ENCODE measurements at regions not wholly inside any gene's neighbourhood (a gene's known extent, or its start where the extent isn't known, plus 50 kb on each side); places are given as distances from the start of the nearest gene placed in this dataset.
"Not testable (repeated sequence)": the region's sequence is repeated elsewhere in the genome, so short reads cannot be mapped to it uniquely, and the experiment has no call there.

DNA sequence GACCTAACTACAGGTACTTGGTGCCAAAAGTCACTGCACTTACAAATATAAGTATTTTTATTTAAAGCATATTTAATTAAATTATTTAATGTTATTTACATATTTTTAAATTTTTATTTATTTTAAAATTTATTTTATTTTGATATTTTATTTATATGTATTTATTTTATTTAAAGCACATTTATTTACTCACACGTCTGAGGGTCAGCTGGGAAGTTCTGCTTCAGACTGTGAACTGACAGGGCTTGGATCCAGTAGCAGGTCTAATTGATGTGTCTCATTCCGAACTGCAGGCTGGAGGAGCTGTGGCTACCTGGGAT is 392.5 kb downstream of the GBA3 start:
- Histone ChIP-seq H3K27ac (no peak overlapping the region), H3K4me3 (no peak overlapping the region), H3K9me3 (replicated peaks in 1 of 3) (no peaks in the 10 kb centered on the region), H3K27me3 (no peaks in the 10 kb centered on the region), H3K36me3 (replicated peaks in 1 of 2) (no peaks in the 10 kb centered on the region), H3K4me1 (replicated peaks in 1 of 2) (no peaks in the 10 kb centered on the region)
- DNase-seq = no peak
- no peak for TF ChIP-seq POLR2A (IDR thresholded peaks at IDR 0.05)
- TF ChIP-seq, protein P1, sequence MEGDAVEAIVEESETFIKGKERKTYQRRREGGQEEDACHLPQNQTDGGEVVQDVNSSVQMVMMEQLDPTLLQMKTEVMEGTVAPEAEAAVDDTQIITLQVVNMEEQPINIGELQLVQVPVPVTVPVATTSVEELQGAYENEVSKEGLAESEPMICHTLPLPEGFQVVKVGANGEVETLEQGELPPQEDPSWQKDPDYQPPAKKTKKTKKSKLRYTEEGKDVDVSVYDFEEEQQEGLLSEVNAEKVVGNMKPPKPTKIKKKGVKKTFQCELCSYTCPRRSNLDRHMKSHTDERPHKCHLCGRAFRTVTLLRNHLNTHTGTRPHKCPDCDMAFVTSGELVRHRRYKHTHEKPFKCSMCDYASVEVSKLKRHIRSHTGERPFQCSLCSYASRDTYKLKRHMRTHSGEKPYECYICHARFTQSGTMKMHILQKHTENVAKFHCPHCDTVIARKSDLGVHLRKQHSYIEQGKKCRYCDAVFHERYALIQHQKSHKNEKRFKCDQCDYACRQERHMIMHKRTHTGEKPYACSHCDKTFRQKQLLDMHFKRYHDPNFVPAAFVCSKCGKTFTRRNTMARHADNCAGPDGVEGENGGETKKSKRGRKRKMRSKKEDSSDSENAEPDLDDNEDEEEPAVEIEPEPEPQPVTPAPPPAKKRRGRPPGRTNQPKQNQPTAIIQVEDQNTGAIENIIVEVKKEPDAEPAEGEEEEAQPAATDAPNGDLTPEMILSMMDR (IDR thresholded peaks at IDR 0.05) = no peak
- 66 to 82% (median 67%) methylated on average over 2 of the region's 2 CpGs for WGBS, 4 donors
- intact Hi-C loops (cut with DNase I) = no loop called here

DNA sequence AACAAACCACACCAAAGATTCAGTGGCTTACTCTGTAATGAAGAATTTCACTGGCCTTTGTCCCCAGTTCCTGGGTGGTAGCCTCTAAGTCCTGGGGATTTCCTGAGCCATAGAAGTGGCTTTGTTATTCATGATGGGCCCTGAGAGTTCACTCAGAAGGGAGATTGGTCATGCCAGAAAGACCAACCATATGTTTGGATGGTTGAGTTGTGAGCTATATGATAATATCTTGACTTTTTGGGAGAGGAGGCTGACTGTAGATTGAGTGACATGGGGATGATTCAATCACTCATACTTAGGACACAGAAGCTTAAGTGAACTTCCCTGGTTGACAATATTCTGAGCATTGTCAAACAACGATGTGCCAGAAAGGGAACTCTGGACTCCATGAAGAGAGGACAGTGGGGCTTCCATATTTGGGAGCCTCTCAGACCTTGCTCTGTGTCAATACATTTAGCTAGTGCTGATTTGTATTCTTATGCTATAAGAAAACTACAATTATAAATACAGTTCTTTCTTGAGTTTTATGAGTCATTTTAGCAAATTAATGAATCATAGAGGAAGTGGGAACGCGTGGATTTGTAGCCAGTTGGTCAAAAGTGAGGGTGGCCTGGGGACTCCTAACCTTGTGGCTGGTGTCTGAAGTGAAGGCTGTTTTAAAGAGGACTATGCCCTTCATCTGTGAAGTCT is 392.0 kb downstream of the GBA3 start:
- no peak for DNase-seq
- Histone ChIP-seq H3K9me3 (replicated peaks in 1 of 3) (no peaks in the 10 kb centered on the region), H3K4me3 (no peak overlapping the region), H3K27me3 (no peaks in the 10 kb centered on the region), H3K36me3 (replicated peaks in 1 of 2) (no peaks in the 10 kb centered on the region), H3K27ac (no peak overlapping the region), H3K4me1 (replicated peaks in 1 of 2) (no peaks in the 10 kb centered on the region)
- TF ChIP-seq, protein P1 (IDR thresholded peaks at IDR 0.05) = no peak
- TF ChIP-seq POLR2A (IDR thresholded peaks at IDR 0.05) = no peak
- intact Hi-C loops (cut with DNase I) = no loop called here
- WGBS, 4 donors = 73 to 86% (median 80%) methylated on average over 3 of the region's 3 CpGs

DNA sequence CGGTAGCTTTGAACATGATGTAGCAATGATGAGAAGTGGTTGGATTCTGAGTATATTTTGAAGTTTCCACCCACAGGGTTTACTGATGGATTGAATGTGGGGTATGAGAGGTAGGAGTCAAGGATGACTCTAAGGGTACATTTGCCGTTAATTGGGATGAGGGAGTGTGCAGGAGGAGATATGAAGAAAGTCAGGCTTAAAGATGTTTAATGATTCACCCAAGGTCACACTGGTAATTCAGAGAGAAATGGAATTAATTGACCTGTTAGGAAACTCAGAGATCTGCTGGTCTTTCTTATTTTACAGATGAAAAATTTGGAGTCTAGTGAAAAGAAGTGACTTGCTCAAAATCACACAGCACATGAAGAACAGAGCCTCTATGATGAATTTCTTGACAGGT is 390.7 kb downstream of the GBA3 start:
- Histone ChIP-seq H3K36me3 (replicated peaks in 1 of 2) (no peaks in the 10 kb centered on the region), H3K27me3 (no peaks in the 10 kb centered on the region), H3K4me1 (replicated peaks in 1 of 2) (no peaks in the 10 kb centered on the region), H3K27ac (no peak overlapping the region), H3K4me3 (no peak overlapping the region), H3K9me3 (replicated peaks in 1 of 3) (no peaks in the 10 kb centered on the region)
- TF ChIP-seq, protein P1 (IDR thresholded peaks at IDR 0.05) = no peak
- no peak for TF ChIP-seq POLR2A (IDR thresholded peaks at IDR 0.05)
- intact Hi-C loops (cut with DNase I) = no loop called here
- DNase-seq = no peak
- WGBS, 4 donors = 44 to 76% (median 55%) methylated on average over 2 of the region's 2 CpGs

DNA sequence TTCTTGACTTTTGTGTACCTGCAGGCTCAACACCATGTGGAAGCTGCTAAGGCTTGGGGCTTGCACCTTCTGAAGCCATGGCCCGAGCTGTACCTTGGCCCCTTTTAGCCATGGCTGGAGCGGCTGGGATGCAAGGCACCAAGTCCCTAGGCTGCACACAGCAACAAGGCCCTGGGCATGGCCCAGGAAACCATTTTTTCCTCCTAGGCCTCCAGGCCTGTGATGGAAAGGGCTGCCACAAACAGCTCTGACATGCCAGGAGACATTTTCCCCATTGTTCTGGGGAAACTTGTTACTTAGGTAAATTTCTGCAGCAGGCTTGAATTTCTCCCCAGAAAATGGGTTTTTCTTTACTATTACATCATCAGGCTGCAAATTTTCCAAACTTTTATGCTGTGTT is 387.4 kb downstream of the GBA3 start:
- WGBS, 4 donors = 73 to 84% (median 80%) methylated on average over 1 to 2 of the region's 2 CpGs
- H3K36me3 ChIP-seq (replicated peaks in 1 of 2); H3K9me3 ChIP-seq (replicated peaks in 1 of 3); DNase-seq; H3K27me3 ChIP-seq; intact Hi-C loops (cut with DNase I); H3K4me3 ChIP-seq; H3K27ac ChIP-seq; H3K4me1 ChIP-seq (replicated peaks in 1 of 2): not testable (repeated sequence)

DNA sequence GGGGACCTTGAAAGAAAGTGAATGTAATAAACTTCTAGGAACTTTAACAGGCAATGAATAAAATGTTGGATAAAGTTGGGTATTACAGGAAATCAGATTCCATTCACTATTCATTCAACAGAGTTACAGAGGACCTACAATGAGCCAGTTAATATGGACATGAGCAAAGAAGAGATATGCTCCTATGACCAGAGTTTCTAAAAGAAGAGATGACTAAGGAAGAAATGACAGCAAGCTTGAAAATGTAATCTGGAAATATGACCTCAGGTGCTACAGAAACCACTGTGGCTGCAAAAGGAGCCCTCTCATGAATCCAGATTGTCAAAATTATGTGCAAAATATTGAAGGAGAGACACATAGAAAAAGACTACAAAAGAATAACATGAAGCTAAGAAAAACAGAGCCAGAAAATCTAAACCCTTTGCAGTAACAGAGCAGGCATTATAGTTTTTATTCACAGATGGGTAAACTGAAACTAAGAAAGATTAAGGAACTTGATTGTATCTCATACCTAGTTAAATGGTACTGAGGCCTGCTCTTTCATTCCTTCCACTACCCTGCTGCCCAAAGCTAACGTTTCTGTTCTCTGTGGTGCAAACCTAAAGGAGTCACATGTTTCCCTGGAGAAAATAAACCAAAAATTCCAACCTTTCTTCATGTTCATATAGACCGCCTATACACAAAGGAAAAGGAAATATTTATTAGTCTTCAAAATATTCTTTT is 378.3 kb downstream of the GBA3 start:
- no peak for DNase-seq
- no peak overlapping the region for H3K27ac ChIP-seq
- no peak overlapping the region for H3K4me3 ChIP-seq
- no peaks in the 10 kb centered on the region for H3K36me3 ChIP-seq (replicated peaks in 1 of 2)
- TF ChIP-seq POLR2A (IDR thresholded peaks at IDR 0.05) = no peak
- TF ChIP-seq, protein P1 (IDR thresholded peaks at IDR 0.05) = no peak
- H3K27me3 ChIP-seq = no peaks in the 10 kb centered on the region
- H3K4me1 ChIP-seq (replicated peaks in 1 of 2) = no peaks in the 10 kb centered on the region
- H3K9me3 ChIP-seq (replicated peaks in 1 of 3) = no peaks in the 10 kb centered on the region
- intact Hi-C loops (cut with DNase I) = no loop called here
- WGBS, 4 donors = 59 to 67% (median 66%) methylated on average over 2 of the region's 2 CpGs
